ENCODE measurements at regions not wholly inside any gene's neighbourhood (a gene's known extent, or its start where the extent isn't known, plus 50 kb on each side); places are given as distances from the start of the nearest gene placed in this dataset.

GRCh38 chr1:172779491-172779890, 120.6 kb downstream of the FASLG start:
- no peak for TF ChIP-seq EZH2phosphoT487 (IDR thresholded peaks at IDR 0.05; ENCODE audit: borderline replicate concordance, low read length)
- no peak for TF ChIP-seq CTCF (IDR thresholded peaks at IDR 0.05; ENCODE audit: low read depth, low read length, poor library complexity, severe bottlenecking)
- no peaks in the 10 kb centered on the region for H3F3A ChIP-seq (ENCODE audit: control insufficient read depth, insufficient read depth)
- H3K27ac ChIP-seq (ENCODE audit: low read depth, low read length): no peak overlapping the region
- H3K36me3 ChIP-seq (ENCODE audit: control insufficient read depth, low read length): no peaks in the 10 kb centered on the region
- no peaks in the 10 kb centered on the region for H3K79me2 ChIP-seq (ENCODE audit: control insufficient read depth, low read length)
- H3K27me3 ChIP-seq (ENCODE audit: control insufficient read depth, low read length): no peaks in the 10 kb centered on the region
- H3K9me2 ChIP-seq (replicated peaks; ENCODE audit: control insufficient read depth, low read length): no peaks in the 10 kb centered on the region
- H4K20me1 ChIP-seq (ENCODE audit: control insufficient read depth, insufficient read depth, low read depth, low read length): no peaks in the 10 kb centered on the region
- no peak overlapping the region for H3K4me3 ChIP-seq (ENCODE audit: low read length)
- peaks cover 27% of the 10 kb centered on the region for H3K4me1 ChIP-seq (ENCODE audit: control insufficient read depth, low read length)
- H3K9me3 ChIP-seq (ENCODE audit: control insufficient read depth, insufficient read depth, low read length): peaks cover 3% of the 10 kb centered on the region; the same call in 1 of the 2 replicates
- H3K4me2 ChIP-seq (ENCODE audit: low read length): no peak overlapping the region

GRCh38 chr1:172781513-172782140, 122.7 kb downstream of the FASLG start:
- no peaks in the 10 kb centered on the region for H3K79me2 ChIP-seq (ENCODE audit: control insufficient read depth, low read length)
- no peak overlapping the region for H3K27ac ChIP-seq (ENCODE audit: low read depth, low read length)
- no peaks in the 10 kb centered on the region for H4K20me1 ChIP-seq (ENCODE audit: control insufficient read depth, insufficient read depth, low read depth, low read length)
- H3K4me2 ChIP-seq (ENCODE audit: low read length): peak overlapping the region; percentile 55
- peaks cover 27% of the 10 kb centered on the region for H3K4me1 ChIP-seq (ENCODE audit: control insufficient read depth, low read length)
- H3F3A ChIP-seq (ENCODE audit: control insufficient read depth, insufficient read depth): no peaks in the 10 kb centered on the region
- H3K9me2 ChIP-seq (replicated peaks; ENCODE audit: control insufficient read depth, low read length): no peaks in the 10 kb centered on the region
- H3K4me3 ChIP-seq (ENCODE audit: low read length): peak overlapping the region; percentile 28
- H3K36me3 ChIP-seq (ENCODE audit: control insufficient read depth, low read length): no peaks in the 10 kb centered on the region
- H3K9me3 ChIP-seq (ENCODE audit: control insufficient read depth, insufficient read depth, low read length): peaks cover 3% of the 10 kb centered on the region; the same call in 1 of the 2 replicates
- TF ChIP-seq CTCF (IDR thresholded peaks at IDR 0.05; ENCODE audit: low read depth, low read length, poor library complexity, severe bottlenecking) (no peak), EZH2phosphoT487 (IDR thresholded peaks at IDR 0.05; ENCODE audit: borderline replicate concordance, low read length) (no peak)
- no peaks in the 10 kb centered on the region for H3K27me3 ChIP-seq (ENCODE audit: control insufficient read depth, low read length)

DNA sequence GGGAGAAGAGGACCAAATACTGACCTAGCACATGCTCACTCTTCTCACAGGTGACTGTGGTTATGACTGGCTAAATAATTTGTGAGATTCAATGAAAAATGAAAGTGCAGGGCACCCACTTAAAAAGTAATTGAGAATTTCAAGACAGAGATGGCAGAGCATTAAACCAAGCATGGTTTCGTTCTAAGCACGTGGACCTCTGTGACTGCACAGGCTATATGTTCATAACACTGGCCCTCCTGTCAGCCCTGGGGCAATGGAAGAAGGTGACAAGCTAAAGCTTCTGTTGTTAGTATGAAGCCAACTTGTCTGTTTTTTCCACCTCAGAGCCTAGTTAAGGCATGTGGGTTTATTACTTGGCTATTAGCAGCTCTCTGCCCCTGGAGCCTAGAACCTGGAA, 130.9 kb downstream of the FASLG start:
- TF ChIP-seq EZH2phosphoT487 (IDR thresholded peaks at IDR 0.05; ENCODE audit: borderline replicate concordance, low read length): no peak
- no peak for TF ChIP-seq CTCF (IDR thresholded peaks at IDR 0.05; ENCODE audit: low read depth, low read length, poor library complexity, severe bottlenecking)
- Histone ChIP-seq H3K9me2 (replicated peaks; ENCODE audit: control insufficient read depth, low read length) (no peaks in the 10 kb centered on the region), H3K4me3 (ENCODE audit: low read length) (no peak overlapping the region), H3K4me2 (ENCODE audit: low read length) (no peak overlapping the region), H3K79me2 (ENCODE audit: control insufficient read depth, low read length) (no peaks in the 10 kb centered on the region), H3K9me3 (ENCODE audit: control insufficient read depth, insufficient read depth, low read length) (no peaks in the 10 kb centered on the region), H4K20me1 (ENCODE audit: control insufficient read depth, insufficient read depth, low read depth, low read length) (no peaks in the 10 kb centered on the region), H3K36me3 (ENCODE audit: control insufficient read depth, low read length) (no peaks in the 10 kb centered on the region), H3F3A (ENCODE audit: control insufficient read depth, insufficient read depth) (no peaks in the 10 kb centered on the region), H3K4me1 (ENCODE audit: control insufficient read depth, low read length) (no peaks in the 10 kb centered on the region), H3K27ac (ENCODE audit: low read depth, low read length) (no peak overlapping the region), H3K27me3 (ENCODE audit: control insufficient read depth, low read length) (no peaks in the 10 kb centered on the region)
